LNCaP clone FGC (cell line): ENCODE measurements at regions not wholly inside any gene's neighbourhood (a gene's known extent, or its start where the extent isn't known, plus 50 kb on each side); places are given as distances from the start of the nearest gene placed in this dataset.

ENCODE experiments used
- DNase-seq: peaks from one replicate; pipeline ENCODE4 v3.0.0-alpha.2; 2011; ENCODE audit warnings: low read depth
- H3K4me3 ChIP-seq: 2 replicates; pipeline ENCODE4 v1.5.1; 2011; ENCODE audit warnings: mild to moderate bottlenecking, low read depth, low read length, control low read depth
- CTCF ChIP-seq: IDR thresholded peaks from 2 replicates; pipeline ENCODE4 v1.5.1; 2012; ENCODE audit warnings: mild to moderate bottlenecking; ENCODE audit not compliant: control insufficient read depth, insufficient read depth; ENCODE audit errors: extremely low read depth

- H3K4me3 ChIP-seq, result no peak overlapping the region
- DNase-seq, result peak; percentile 64
- TF ChIP-seq CTCF, result no peak
Measured at GRCh38 chr16:77579351-77579891, 142.9 kb upstream of the NUDT7 start.

- no peak for DNase-seq
- TF ChIP-seq CTCF, result no peak
- no peak overlapping the region for H3K4me3 ChIP-seq
Measured at GRCh38 chr16:77581706-77582105, 140.6 kb upstream of the NUDT7 start.

GRCh38 chr16:77584205-77584859 is 138.0 kb upstream of the NUDT7 start:
- H3K4me3 ChIP-seq, result no peak overlapping the region
- TF ChIP-seq CTCF, result peak; percentile 78
- DNase-seq, result peak; percentile 31

GRCh38 chr16:77585379-77586251 is 136.7 kb upstream of the NUDT7 start:
- TF ChIP-seq CTCF, result no peak
- no peak overlapping the region for H3K4me3 ChIP-seq
- DNase-seq, result no peak

GRCh38 chr16:77588389-77588788 is 133.9 kb upstream of the NUDT7 start:
- DNase-seq, result no peak
- TF ChIP-seq CTCF, result no peak
- no peak overlapping the region for H3K4me3 ChIP-seq

GRCh38 chr16:77589071-77589765 is 133.1 kb upstream of the NUDT7 start:
- TF ChIP-seq CTCF, result no peak
- no peak overlapping the region for H3K4me3 ChIP-seq
- no peak for DNase-seq
